Mesendoderm (in vitro differentiated cells): ENCODE measurements at regions not wholly inside any gene's neighbourhood (a gene's known extent, or its start where the extent isn't known, plus 50 kb on each side); places are given as distances from the start of the nearest gene placed in this dataset.

Source experiments
- DNase-seq: peaks from one replicate; pipeline ENCODE4 v3.0.0; 2013
- H2AK5ac ChIP-seq: 2 replicates; pipeline ENCODE4 v1.6.1; 2013; ENCODE audit warnings: low read length, inconsistent platforms
- H2BK120ac ChIP-seq: 2 replicates; pipeline ENCODE4 v1.6.1; 2013; ENCODE audit warnings: low read depth, mild to moderate bottlenecking, low read length, moderate library complexity, mixed read lengths
- H2BK15ac ChIP-seq: replicated peaks from 2 replicates; pipeline ENCODE4 v1.6.1; 2013; ENCODE audit warnings: low read depth, mild to moderate bottlenecking, moderate library complexity
- H2BK5ac ChIP-seq: 2 replicates; pipeline ENCODE4 v1.6.1; 2013; ENCODE audit warnings: low read length, inconsistent platforms
- H3K18ac ChIP-seq: 2 replicates; pipeline ENCODE4 v1.6.1; 2013; ENCODE audit warnings: mild to moderate bottlenecking, low read length, mixed read lengths
- H3K23ac ChIP-seq: one replicate; pipeline ENCODE4 v1.6.1; 2013; ENCODE audit warnings: low read length
- H3K27ac ChIP-seq: 2 replicates; pipeline ENCODE4 v1.5.1; 2013; ENCODE audit warnings: low read depth, mild to moderate bottlenecking, inconsistent platforms, low read length, moderate library complexity
- H3K27me3 ChIP-seq: 2 replicates; pipeline ENCODE4 v1.6.1; 2013; ENCODE audit warnings: low read length, control low read depth, mild to moderate bottlenecking, inconsistent platforms; ENCODE audit not compliant: insufficient read depth, poor library complexity
- H3K36me3 ChIP-seq: 2 replicates; pipeline ENCODE4 v1.6.1; 2013; ENCODE audit warnings: low read length, inconsistent platforms; ENCODE audit not compliant: control insufficient read depth, insufficient read depth
- H3K4ac ChIP-seq: one replicate; pipeline ENCODE4 v1.6.1; 2013; ENCODE audit warnings: low read depth, mild to moderate bottlenecking, low read length, moderate library complexity
- H3K4me1 ChIP-seq: 2 replicates; pipeline ENCODE4 v1.6.1; 2013; ENCODE audit warnings: low read depth, low read length, inconsistent platforms; ENCODE audit not compliant: control insufficient read depth
- H3K4me2 ChIP-seq: 2 replicates; pipeline ENCODE4 v1.6.1; 2013; ENCODE audit warnings: low read length
- H3K4me3 ChIP-seq: 2 replicates; pipeline ENCODE4 v1.5.1; 2013; ENCODE audit warnings: mild to moderate bottlenecking, low read length
- H3K56ac ChIP-seq: one replicate; pipeline ENCODE4 v1.6.1; 2013; ENCODE audit warnings: low read length
- H3K79me1 ChIP-seq: 2 replicates; pipeline ENCODE4 v1.6.1; 2013; ENCODE audit warnings: low read length, inconsistent platforms
- H3K79me2 ChIP-seq: 2 replicates; pipeline ENCODE4 v1.6.1; 2013; ENCODE audit warnings: mild to moderate bottlenecking, low read length; ENCODE audit not compliant: control insufficient read depth, insufficient read depth
- H3K9ac ChIP-seq: 2 replicates; pipeline ENCODE4 v1.6.1; 2013; ENCODE audit warnings: low read length, inconsistent platforms
- H4K5ac ChIP-seq: one replicate; pipeline ENCODE4 v1.6.1; 2013; ENCODE audit warnings: low read length
- H4K8ac ChIP-seq: one replicate; pipeline ENCODE4 v1.6.1; 2013; ENCODE audit warnings: low read depth, mild to moderate bottlenecking, control low read depth, low read length, moderate library complexity
- WGBS: extraction: QIAGEN DNeasy Blood & Tissue Kit; methylation state at CpG from one replicate; pipeline ENCODE4 v1.1.7; 2013; ENCODE audit warnings: low lambda C conversion rate, missing lambda C conversion rate; ENCODE audit not compliant: insufficient coverage; ENCODE audit errors: extremely low coverage; 5-methylcytosine and 5-hydroxymethylcytosine counted together

GRCh38 chr6:41404182-41404845 lies 68.9 kb downstream of the NCR2 start:
- Histone ChIP-seq H3K4ac (no peak overlapping the region), H4K5ac (no peak overlapping the region), H3K56ac (no peak overlapping the region), H2BK15ac (no peak overlapping the region), H2BK5ac (no peak overlapping the region), H2BK120ac (no peak overlapping the region), H3K4me3 (no peak overlapping the region), H2AK5ac (no peak overlapping the region), H3K4me2 (no peak overlapping the region), H3K79me2 (no peaks in the 10 kb centered on the region), H3K27me3 (peaks cover 16% of the 10 kb centered on the region), H3K9ac (no peak overlapping the region), H3K27ac (no peak overlapping the region), H3K23ac (no peak overlapping the region), H3K4me1 (peaks cover 14% of the 10 kb centered on the region), H3K36me3 (no peaks in the 10 kb centered on the region), H3K18ac (no peak overlapping the region), H3K79me1 (no peaks in the 10 kb centered on the region), H4K8ac (no peak overlapping the region)
- DNase-seq = no peak
- WGBS = no CpG with 5 or more reads among the region's 5 CpGs

GRCh38 chr6:41405941-41406727 lies 70.7 kb downstream of the NCR2 start:
- Histone ChIP-seq H3K36me3 (no peaks in the 10 kb centered on the region), H3K4me2 (no peak overlapping the region), H2AK5ac (no peak overlapping the region), H2BK120ac (no peak overlapping the region), H3K27me3 (peaks cover 26% of the 10 kb centered on the region), H4K5ac (no peak overlapping the region), H2BK5ac (no peak overlapping the region), H2BK15ac (no peak overlapping the region), H3K79me2 (no peaks in the 10 kb centered on the region), H3K4ac (no peak overlapping the region), H3K27ac (no peak overlapping the region), H3K9ac (peak overlapping the region; percentile 46), H3K4me1 (peaks cover 19% of the 10 kb centered on the region), H4K8ac (no peak overlapping the region), H3K4me3 (no peak overlapping the region), H3K79me1 (no peaks in the 10 kb centered on the region), H3K18ac (no peak overlapping the region), H3K23ac (no peak overlapping the region), H3K56ac (peak overlapping the region; percentile 71)
- DNase-seq = no peak
- WGBS = no CpG with 5 or more reads among the region's 15 CpGs

GRCh38 chr6:41406728-41407489 lies 71.5 kb downstream of the NCR2 start:
- Histone ChIP-seq H3K36me3 (no peaks in the 10 kb centered on the region), H3K9ac (peak overlapping the region; percentile 46), H3K79me1 (no peaks in the 10 kb centered on the region), H3K23ac (peak overlapping the region; percentile 51), H2BK120ac (no peak overlapping the region), H2AK5ac (no peak overlapping the region), H4K8ac (no peak overlapping the region), H3K4me2 (peak overlapping the region; percentile 16), H3K27ac (no peak overlapping the region), H3K56ac (peak overlapping the region; percentile 71), H3K4ac (peak overlapping the region; percentile 29), H3K79me2 (no peaks in the 10 kb centered on the region), H3K18ac (peak overlapping the region; percentile 13), H3K27me3 (peaks cover 27% of the 10 kb centered on the region), H2BK15ac (no peak overlapping the region), H3K4me3 (no peak overlapping the region), H4K5ac (no peak overlapping the region), H2BK5ac (peak overlapping the region; percentile 40), H3K4me1 (peaks cover 19% of the 10 kb centered on the region)
- peak; percentile 61 for DNase-seq
- WGBS = no CpG with 5 or more reads among the region's 63 CpGs

- peak overlapping the region; percentile 51 for H3K9ac ChIP-seq
- no peak overlapping the region for H2AK5ac ChIP-seq
- H3K79me1 ChIP-seq = no peaks in the 10 kb centered on the region
- peak overlapping the region; percentile 95 for H2BK5ac ChIP-seq
- H3K4me2 ChIP-seq = peak overlapping the region; percentile 32
- H2BK15ac ChIP-seq = no peak overlapping the region
- H3K18ac ChIP-seq = peak overlapping the region; percentile 20
- peak; percentile 75 for DNase-seq
- H4K8ac ChIP-seq = no peak overlapping the region
- H3K4ac ChIP-seq = peak overlapping the region; percentile 49
- WGBS = no CpG with 5 or more reads among the region's 20 CpGs
- no peak overlapping the region for H4K5ac ChIP-seq
- H3K27ac ChIP-seq = peak overlapping the region; percentile 53
- H3K23ac ChIP-seq = peak overlapping the region; percentile 92
- no peaks in the 10 kb centered on the region for H3K79me2 ChIP-seq
- no peak overlapping the region for H2BK120ac ChIP-seq
- H3K56ac ChIP-seq = peak overlapping the region; percentile 51
- no peak overlapping the region for H3K4me3 ChIP-seq
- no peaks in the 10 kb centered on the region for H3K36me3 ChIP-seq
- H3K4me1 ChIP-seq = peaks cover 19% of the 10 kb centered on the region
- peaks cover 39% of the 10 kb centered on the region for H3K27me3 ChIP-seq
Measured at GRCh38 chr6:41408576-41408975, 73.2 kb downstream of the NCR2 start.

- Histone ChIP-seq H4K8ac (no peak overlapping the region), H3K4ac (peak overlapping the region; percentile 49), H2BK5ac (peak overlapping the region; percentile 96), H2AK5ac (no peak overlapping the region), H4K5ac (no peak overlapping the region), H2BK15ac (no peak overlapping the region), H3K23ac (peak overlapping the region; percentile 92), H3K56ac (peak overlapping the region; percentile 82), H3K4me2 (peak overlapping the region; percentile 32), H3K79me2 (no peaks in the 10 kb centered on the region), H3K27me3 (peaks cover 42% of the 10 kb centered on the region), H3K9ac (peak overlapping the region; percentile 54), H3K4me3 (no peak overlapping the region), H3K18ac (peak overlapping the region; percentile 20), H3K4me1 (peaks cover 19% of the 10 kb centered on the region), H2BK120ac (peak overlapping the region; percentile 9), H3K79me1 (no peaks in the 10 kb centered on the region), H3K27ac (peak overlapping the region; percentile 53), H3K36me3 (no peaks in the 10 kb centered on the region)
- peak; percentile 86 for DNase-seq
- no CpG with 5 or more reads among the region's 29 CpGs for WGBS
Measured at GRCh38 chr6:41408982-41409381, 73.6 kb downstream of the NCR2 start.
